GM10266 (cell line): ENCODE measurements at regions not wholly inside any gene's neighbourhood (a gene's known extent, or its start where the extent isn't known, plus 50 kb on each side); places are given as distances from the start of the nearest gene placed in this dataset.

ENCODE experiments used
- DNase-seq: peaks from one replicate; pipeline ENCODE4 v3.0.0; 2012; ENCODE audit errors: extremely low spot score
- CTCF ChIP-seq: IDR thresholded peaks from 2 replicates; pipeline ENCODE4 v1.5.1; 2012; ENCODE audit warnings: mild to moderate bottlenecking, low read depth; ENCODE audit not compliant: control insufficient read depth, insufficient read depth; ENCODE audit errors: missing control alignments

GRCh38 chr9:135350003-135350315, 129.6 kb upstream of the PPP1R26 start:
- DNase-seq: no peak
- TF ChIP-seq CTCF: no peak

GRCh38 chr9:135353935-135354334, 125.6 kb upstream of the PPP1R26 start:
- TF ChIP-seq CTCF: no peak
- no peak for DNase-seq

- no peak for TF ChIP-seq CTCF
- no peak for DNase-seq
Observed at GRCh38 chr9:135355521-135356011, 124.0 kb upstream of the PPP1R26 start.

GRCh38 chr9:135356021-135356420, 123.6 kb upstream of the PPP1R26 start:
- DNase-seq: no peak
- TF ChIP-seq CTCF: no peak

- no peak for TF ChIP-seq CTCF
- DNase-seq: no peak
Observed at GRCh38 chr9:135356796-135357195, 122.8 kb upstream of the PPP1R26 start.

GRCh38 chr9:135357863-135358551, 121.6 kb upstream of the PPP1R26 start:
- no peak for DNase-seq
- TF ChIP-seq CTCF: no peak

GRCh38 chr9:135358552-135358940, 121.0 kb upstream of the PPP1R26 start:
- no peak for DNase-seq
- TF ChIP-seq CTCF: no peak
